HuH-7.5 (cell line): ENCODE measurements at regions not wholly inside any gene's neighbourhood (a gene's known extent, or its start where the extent isn't known, plus 50 kb on each side); places are given as distances from the start of the nearest gene placed in this dataset.

ENCODE experiments used
- DNase-seq: peaks from one replicate; pipeline ENCODE4 v3.0.0; 2011; ENCODE audit warnings: low spot score

- DNase-seq = no peak
These were observed 922.7 kb upstream of the CHAC2 start for GRCh38 chr2:52844701-52845423.

DNA sequence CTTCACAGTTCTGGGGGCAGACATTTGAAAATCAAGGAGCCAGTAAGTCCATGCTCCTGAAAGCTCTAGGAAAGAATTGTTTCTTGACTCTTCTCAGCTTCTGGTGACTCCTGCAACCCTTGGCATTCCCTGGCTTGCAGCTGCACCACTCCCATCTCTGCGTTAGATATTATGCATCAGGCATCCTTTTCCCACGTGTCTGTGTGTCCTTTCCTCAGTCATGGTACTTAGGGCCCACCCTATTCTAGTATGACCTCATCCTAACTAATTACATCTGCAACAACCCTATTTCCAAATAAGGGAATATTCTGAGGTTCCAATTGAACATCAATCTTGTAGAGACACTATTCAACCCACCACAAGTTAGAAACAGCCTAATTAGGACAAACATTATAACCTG, 931.7 kb upstream of the CHAC2 start:
- DNase-seq = no peak

GRCh38 chr2:52831216-52831615, 936.4 kb upstream of the CHAC2 start:
- no peak for DNase-seq

DNA sequence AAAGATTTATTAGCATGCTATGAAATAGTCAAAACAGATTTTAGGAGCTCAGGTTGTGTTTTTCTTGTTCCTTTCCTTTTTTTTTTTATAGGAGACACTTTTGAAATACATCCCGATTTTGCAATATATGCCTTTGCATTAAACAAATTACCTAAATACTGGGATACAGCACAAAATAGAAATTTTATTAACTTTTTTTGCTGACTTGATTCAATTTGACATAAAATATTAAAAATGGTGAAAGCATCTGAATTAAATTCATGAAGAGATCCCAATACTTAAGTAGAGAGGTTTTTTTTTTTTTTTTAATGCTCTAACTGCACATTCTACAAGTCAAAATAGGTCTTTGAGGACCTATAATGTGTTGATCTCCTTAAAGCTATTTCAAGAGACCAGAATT, 939.5 kb upstream of the CHAC2 start:
- DNase-seq = no peak

DNA sequence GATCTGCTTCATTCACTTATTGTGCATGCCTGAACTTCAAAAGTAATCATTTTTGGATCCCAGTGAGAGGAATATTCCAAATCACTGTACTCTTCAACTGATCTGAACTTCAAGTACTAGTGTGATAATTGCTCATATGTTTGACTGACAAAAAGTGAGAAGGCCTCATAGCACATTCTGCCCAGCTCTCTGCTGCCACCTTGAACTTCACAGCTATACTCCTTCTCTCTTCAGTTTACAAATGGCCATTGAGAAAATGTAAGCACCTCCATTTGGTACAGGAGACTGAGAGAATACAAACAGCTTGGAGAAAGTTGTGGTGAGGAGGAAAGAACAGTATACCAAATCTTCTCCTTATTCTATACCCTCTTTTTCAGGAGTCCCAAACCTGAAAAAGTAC, 946.0 kb upstream of the CHAC2 start:
- DNase-seq = no peak

- DNase-seq = no peak
These were observed 948.6 kb upstream of the CHAC2 start for GRCh38 chr2:52818958-52819357.

- peak; percentile 8 for DNase-seq
These were observed 957.1 kb upstream of the CHAC2 start for GRCh38 chr2:52810460-52810859.

DNA sequence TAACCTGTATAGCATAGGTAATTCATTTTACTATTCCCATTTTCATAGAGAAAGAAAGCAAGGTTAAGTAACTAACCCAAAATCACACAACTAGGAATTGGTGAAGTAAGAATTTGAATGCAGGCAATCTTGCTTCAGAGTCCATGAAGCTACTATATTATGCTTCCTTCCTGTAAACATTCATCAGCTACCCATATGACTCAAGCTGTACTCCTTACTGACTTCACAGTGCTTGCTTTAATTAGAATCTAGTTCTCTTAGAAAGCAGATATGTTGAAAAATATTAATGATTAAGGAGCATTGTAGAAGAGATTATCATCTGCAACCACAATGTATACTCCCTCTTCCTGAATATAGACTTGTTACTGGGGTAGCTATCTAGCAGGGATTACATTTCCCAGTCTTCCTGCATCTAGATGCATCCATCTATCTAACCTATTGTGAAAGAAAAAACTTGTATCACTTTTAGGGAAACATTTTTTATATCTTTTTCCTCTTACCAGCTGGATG, 961.6 kb upstream of the CHAC2 start:
- no peak for DNase-seq

GRCh38 chr2:52794581-52794980, 973.0 kb upstream of the CHAC2 start:
- DNase-seq = no peak

DNA sequence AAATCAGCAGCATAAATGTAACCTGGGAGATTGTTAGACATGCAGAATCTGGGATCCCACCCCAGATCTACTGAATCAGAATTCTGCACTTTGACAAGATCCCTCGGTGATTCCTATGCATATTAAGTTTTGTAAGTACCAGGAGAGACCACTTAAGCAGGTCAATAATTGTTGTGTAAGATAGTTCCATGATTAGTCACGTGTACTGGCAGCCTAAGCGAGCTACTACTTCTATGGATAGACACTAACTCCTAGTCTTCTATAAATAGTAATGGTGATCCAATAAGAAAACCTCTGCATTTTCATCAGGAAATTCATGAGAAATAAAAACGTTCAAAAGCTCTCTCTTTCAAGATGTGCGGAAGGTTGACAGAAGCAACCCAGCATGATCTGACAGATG, 988.2 kb upstream of the CHAC2 start:
- DNase-seq = no peak

- DNase-seq = no peak
These were observed 991.0 kb upstream of the CHAC2 start for GRCh38 chr2:52776571-52776970.

DNA sequence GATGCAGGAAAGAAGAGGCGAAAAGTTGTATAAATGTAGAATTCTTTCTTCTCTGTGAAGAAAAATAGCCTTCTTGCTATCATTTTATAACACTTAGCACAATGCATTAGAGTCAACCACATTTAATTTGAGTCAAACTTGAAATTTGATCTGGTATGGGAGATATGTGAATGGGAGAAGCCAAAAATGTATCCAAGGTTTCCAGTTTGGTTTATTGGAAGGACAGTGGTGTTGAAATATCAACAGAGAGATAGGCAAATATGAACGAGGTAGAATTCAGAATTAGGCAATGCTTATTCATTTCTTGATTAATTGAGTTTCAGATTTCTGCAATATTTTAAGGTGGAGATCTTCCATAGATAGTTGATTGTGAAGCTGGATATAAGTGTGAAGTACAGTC, 991.9 kb upstream of the CHAC2 start:
- no peak for DNase-seq

GRCh38 chr2:52765735-52766134, 1001.9 kb upstream of the CHAC2 start:
- DNase-seq = no peak

- DNase-seq = no peak
These were observed 1017.8 kb upstream of the CHAC2 start for GRCh38 chr2:52749764-52750163.

DNA sequence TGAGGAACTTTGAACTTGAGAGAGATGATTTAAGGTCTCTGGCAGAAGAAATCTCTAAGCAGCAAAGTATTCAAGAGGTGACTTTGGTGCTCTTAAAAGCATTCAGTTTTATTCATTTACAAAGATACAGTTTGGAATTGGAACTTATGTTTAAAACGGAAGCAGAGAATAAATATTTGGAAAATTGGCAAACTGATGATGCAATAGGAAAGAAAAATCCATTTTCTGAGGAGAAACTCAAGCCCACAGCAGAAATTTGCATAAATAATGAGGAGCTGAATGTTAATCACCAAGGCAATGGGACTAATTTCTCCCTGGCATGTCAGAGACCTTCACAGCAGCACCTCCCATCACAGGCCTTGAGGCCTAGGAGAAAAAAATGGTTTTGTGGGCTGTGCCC, 1022.5 kb upstream of the CHAC2 start:
- DNase-seq = no peak

GRCh38 chr2:52732849-52733395, 1034.7 kb upstream of the CHAC2 start:
- DNase-seq = no peak

- no peak for DNase-seq
These were observed 1043.0 kb upstream of the CHAC2 start for GRCh38 chr2:52724585-52724984.

DNA sequence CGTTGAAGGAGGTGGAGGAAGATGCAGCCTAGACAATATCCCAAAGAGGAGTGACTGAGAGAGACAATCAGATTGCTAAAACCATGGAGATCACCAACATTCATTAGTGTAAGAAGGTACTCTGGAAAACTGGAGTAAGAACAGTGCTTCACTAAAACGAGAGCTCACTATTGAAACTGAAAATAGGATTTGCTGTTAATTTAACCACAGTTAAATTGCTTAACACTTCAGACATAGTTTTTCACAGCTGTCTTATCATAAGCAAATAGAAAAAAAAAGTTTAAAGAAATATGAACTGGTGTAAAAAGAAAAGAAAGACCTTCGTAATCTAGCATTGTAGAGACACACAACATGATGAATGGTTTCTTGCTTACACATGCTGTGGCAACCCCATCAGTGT, 1049.8 kb upstream of the CHAC2 start:
- no peak for DNase-seq

- DNase-seq = no peak
These were observed 1056.6 kb upstream of the CHAC2 start for GRCh38 chr2:52710810-52711618.

DNA sequence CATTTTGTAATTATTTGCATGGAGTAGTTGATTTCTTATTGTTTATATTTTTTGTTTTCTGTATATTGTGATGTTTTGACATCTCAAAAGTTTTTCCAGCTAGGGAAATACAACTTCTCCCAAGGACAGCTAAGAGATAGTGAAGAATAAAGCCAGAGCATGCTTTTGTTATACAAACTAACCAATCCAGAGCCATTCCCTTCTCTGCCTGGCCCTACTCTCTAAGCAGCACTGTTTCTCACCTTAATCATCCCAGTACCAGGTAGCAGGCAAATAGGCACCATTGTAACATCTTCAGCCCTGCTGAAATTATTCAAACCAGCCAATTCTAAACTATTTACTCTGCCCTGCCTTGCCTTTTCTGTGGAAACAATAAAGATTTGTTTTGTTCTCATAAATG, 1063.4 kb upstream of the CHAC2 start:
- DNase-seq = no peak

- DNase-seq = no peak
These were observed 1064.6 kb upstream of the CHAC2 start for GRCh38 chr2:52703004-52703403.

GRCh38 chr2:52698408-52698807, 1069.2 kb upstream of the CHAC2 start:
- no peak for DNase-seq

DNA sequence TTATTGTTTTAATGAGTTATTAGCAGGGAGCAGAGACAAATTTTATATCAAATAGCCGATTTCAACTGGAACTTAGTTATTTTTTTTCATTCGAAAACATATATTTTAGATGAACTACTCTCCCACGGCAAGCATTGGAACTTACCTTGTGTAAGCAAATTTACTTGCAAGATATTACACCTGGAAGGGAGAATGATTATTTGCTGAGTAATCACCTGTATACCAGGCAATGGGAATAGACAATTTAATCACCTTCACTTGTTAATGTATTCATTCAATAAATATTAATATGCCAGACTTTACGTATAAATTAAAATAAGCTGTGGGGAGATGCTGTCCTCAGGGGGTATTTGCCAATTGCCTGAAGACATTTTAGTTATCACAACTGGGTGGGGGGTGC, 1069.9 kb upstream of the CHAC2 start:
- DNase-seq = no peak
